ENCODE measurements at regions not wholly inside any gene's neighbourhood (a gene's known extent, or its start where the extent isn't known, plus 50 kb on each side); places are given as distances from the start of the nearest gene placed in this dataset.

DNA sequence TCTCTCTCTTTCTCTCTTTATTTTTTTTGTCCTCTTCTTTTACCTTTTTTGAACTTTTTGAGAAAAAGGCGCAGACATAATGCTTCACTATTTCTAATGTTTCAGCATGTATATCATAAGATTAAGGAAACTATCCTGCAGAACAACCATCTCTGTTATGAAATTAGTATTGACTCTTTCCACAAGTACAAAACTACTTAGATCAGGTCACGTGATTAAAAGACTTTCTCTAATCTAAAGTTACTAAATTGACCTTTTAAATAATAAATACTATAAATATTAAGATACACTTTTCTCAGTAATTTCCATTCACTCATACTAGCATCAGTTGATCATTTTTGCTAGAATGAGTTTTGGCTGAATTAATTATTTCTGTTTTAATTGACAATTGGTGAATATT, 844.5 kb upstream of the LRFN5 start:
- no peak overlapping the region for H3K27ac Mint-ChIP-seq
- no peak overlapping the region for H3K23ac ChIP-seq (ENCODE audit: insufficient read length, low read depth, low read length)
- H2BK20ac ChIP-seq (ENCODE audit: low read depth, low read length, poor library complexity, severe bottlenecking): no peak overlapping the region
- H3K9me3 Mint-ChIP-seq: no peaks in the 10 kb centered on the region
- H3K14ac ChIP-seq (ENCODE audit: insufficient read depth, low read length): no peak overlapping the region
- no peak overlapping the region for H2AK5ac ChIP-seq (ENCODE audit: insufficient read length, low read length)
- no peaks in the 10 kb centered on the region; the same call in 1 of the 2 replicates for H3K4me1 ChIP-seq (ENCODE audit: insufficient read depth, low read length)
- H3K4me3 Mint-ChIP-seq: no peak overlapping the region
- no peak overlapping the region for H3K4ac ChIP-seq (ENCODE audit: low read depth, low read length)
- no peak overlapping the region for H3K56ac ChIP-seq (ENCODE audit: insufficient read length, low read depth, low read length)
- no peak overlapping the region for H2BK120ac ChIP-seq (ENCODE audit: low read depth, low read length, poor library complexity, severe bottlenecking)
- H3K36me3 Mint-ChIP-seq (ENCODE audit: insufficient read depth in 1 of 3, low read depth in 3 of 3): no peaks in the 10 kb centered on the region; a peak in 1 of 7 replicates
- no peaks in the 10 kb centered on the region for H3K27me3 Mint-ChIP-seq (ENCODE audit: low read depth)
- no peaks in the 10 kb centered on the region for H3K79me1 ChIP-seq (ENCODE audit: insufficient read depth, low read depth, low read length, poor library complexity, severe bottlenecking)
- H3K9ac ChIP-seq (ENCODE audit: extremely low read depth, insufficient read length, low read length): no peak overlapping the region
- H3K9me3 ChIP-seq (ENCODE audit: control insufficient read depth, low read depth, low read length): no peaks in the 10 kb centered on the region
- H4K91ac ChIP-seq (ENCODE audit: insufficient read length, low read depth, low read length): no peak overlapping the region
- H4K8ac ChIP-seq (replicated peaks; ENCODE audit: insufficient read length, low read depth, low read length): no peak overlapping the region
- no peak overlapping the region for H3K4me2 ChIP-seq (ENCODE audit: insufficient read depth, insufficient read length, low read length)
- H2BK15ac ChIP-seq (ENCODE audit: low read depth, low read length): no peak overlapping the region
- H3K18ac ChIP-seq (ENCODE audit: insufficient read length, low read depth, low read length): no peak overlapping the region
- H3T11ph ChIP-seq (ENCODE audit: low read length): no peak overlapping the region
- H2BK5ac ChIP-seq (ENCODE audit: insufficient read length, low read length): no peak overlapping the region
- no peaks in the 10 kb centered on the region for H4K20me1 ChIP-seq (ENCODE audit: control insufficient read depth, insufficient read depth, insufficient read length)
- H3K79me2 ChIP-seq (ENCODE audit: insufficient read depth, low read length): no peaks in the 10 kb centered on the region
- H2AFZ ChIP-seq (ENCODE audit: low read length): no peak overlapping the region
- H4K5ac ChIP-seq (ENCODE audit: insufficient read length, low read depth, low read length): no peak overlapping the region
- TF ChIP-seq, protein P1, sequence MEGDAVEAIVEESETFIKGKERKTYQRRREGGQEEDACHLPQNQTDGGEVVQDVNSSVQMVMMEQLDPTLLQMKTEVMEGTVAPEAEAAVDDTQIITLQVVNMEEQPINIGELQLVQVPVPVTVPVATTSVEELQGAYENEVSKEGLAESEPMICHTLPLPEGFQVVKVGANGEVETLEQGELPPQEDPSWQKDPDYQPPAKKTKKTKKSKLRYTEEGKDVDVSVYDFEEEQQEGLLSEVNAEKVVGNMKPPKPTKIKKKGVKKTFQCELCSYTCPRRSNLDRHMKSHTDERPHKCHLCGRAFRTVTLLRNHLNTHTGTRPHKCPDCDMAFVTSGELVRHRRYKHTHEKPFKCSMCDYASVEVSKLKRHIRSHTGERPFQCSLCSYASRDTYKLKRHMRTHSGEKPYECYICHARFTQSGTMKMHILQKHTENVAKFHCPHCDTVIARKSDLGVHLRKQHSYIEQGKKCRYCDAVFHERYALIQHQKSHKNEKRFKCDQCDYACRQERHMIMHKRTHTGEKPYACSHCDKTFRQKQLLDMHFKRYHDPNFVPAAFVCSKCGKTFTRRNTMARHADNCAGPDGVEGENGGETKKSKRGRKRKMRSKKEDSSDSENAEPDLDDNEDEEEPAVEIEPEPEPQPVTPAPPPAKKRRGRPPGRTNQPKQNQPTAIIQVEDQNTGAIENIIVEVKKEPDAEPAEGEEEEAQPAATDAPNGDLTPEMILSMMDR (conservative IDR thresholded peaks at IDR 0.05): no peak
- H2BK12ac ChIP-seq (ENCODE audit: insufficient read length, low read depth, low read length): no peak overlapping the region
- H3K27ac ChIP-seq (ENCODE audit: insufficient read length, low read depth, low read length): no peak overlapping the region
- no peaks in the 10 kb centered on the region for H3K27me3 ChIP-seq (ENCODE audit: insufficient read depth, low read length)
- no peaks in the 10 kb centered on the region for H3K23me2 ChIP-seq (ENCODE audit: insufficient read length, low read depth, low read length, poor library complexity, severe bottlenecking)
- no CpG with 5 or more reads among the region's 2 CpGs for WGBS (ENCODE audit: extremely low coverage, insufficient read length, low lambda C conversion rate)
- DNase-seq: no peak
- peaks cover 16 to 19% of the 10 kb centered on the region in 2 experiments for H3K4me1 Mint-ChIP-seq
